NOMO-1 treated with DMSO at 0.1 percent for 48 hours (cell line): ENCODE measurements at regions not wholly inside any gene's neighbourhood (a gene's known extent, or its start where the extent isn't known, plus 50 kb on each side); places are given as distances from the start of the nearest gene placed in this dataset.
"Not testable (repeated sequence)": the region's sequence is repeated elsewhere in the genome, so short reads cannot be mapped to it uniquely, and the experiment has no call there.

Source experiments
- DNase-seq: peaks from one replicate; lab custom pipeline; 2025; ENCODE audit not compliant: unreplicated experiment; lab: John Stamatoyannopoulos, UW

- no peak for DNase-seq
Observed at GRCh38 chr2:56510610-56511009, 326.8 kb downstream of the CCDC85A start.

- DNase-seq = no peak
Observed at GRCh38 chr2:56515399-56515798, 331.6 kb downstream of the CCDC85A start.

- no peak for DNase-seq
Observed at GRCh38 chr2:56519806-56520205, 336.0 kb downstream of the CCDC85A start.

GRCh38 chr2:56522605-56523089, 338.9 kb downstream of the CCDC85A start:
- no peak for DNase-seq

- no peak for DNase-seq
Observed at GRCh38 chr2:56523816-56524215, 340.0 kb downstream of the CCDC85A start.

- no peak for DNase-seq
Observed at GRCh38 chr2:56531668-56532420, 348.1 kb downstream of the CCDC85A start.

GRCh38 chr2:56534321-56534720, 350.5 kb downstream of the CCDC85A start:
- DNase-seq = no peak

GRCh38 chr2:56537756-56538155, 354.0 kb downstream of the CCDC85A start:
- no peak for DNase-seq

GRCh38 chr2:56539618-56540017, 355.8 kb downstream of the CCDC85A start:
- DNase-seq = no peak

GRCh38 chr2:56540467-56540866, 356.7 kb downstream of the CCDC85A start:
- DNase-seq = no peak

- DNase-seq = no peak
Observed at GRCh38 chr2:56540916-56541315, 357.1 kb downstream of the CCDC85A start.

GRCh38 chr2:56542213-56542612, 358.4 kb downstream of the CCDC85A start:
- no peak for DNase-seq

GRCh38 chr2:56565143-56565542, 381.4 kb downstream of the CCDC85A start:
- no peak for DNase-seq

- DNase-seq = no peak
Observed at GRCh38 chr2:56571074-56571473, 387.3 kb downstream of the CCDC85A start.

- DNase-seq = no peak
Observed at GRCh38 chr2:56576001-56576400, 392.2 kb downstream of the CCDC85A start.

- no peak for DNase-seq
Observed at GRCh38 chr2:56580242-56580641, 396.5 kb downstream of the CCDC85A start.

- no peak for DNase-seq
Observed at GRCh38 chr2:56582570-56582969, 398.8 kb downstream of the CCDC85A start.

- DNase-seq = no peak
Observed at GRCh38 chr2:56583796-56584315, 400.1 kb downstream of the CCDC85A start.

GRCh38 chr2:56587456-56587855, 403.7 kb downstream of the CCDC85A start:
- DNase-seq = no peak

GRCh38 chr2:56589194-56589593, 405.4 kb downstream of the CCDC85A start:
- no peak for DNase-seq

GRCh38 chr2:56589835-56590234, 406.0 kb downstream of the CCDC85A start:
- no peak for DNase-seq

- no peak for DNase-seq
Observed at GRCh38 chr2:56590611-56591010, 406.8 kb downstream of the CCDC85A start.

GRCh38 chr2:56606086-56606485, 422.3 kb downstream of the CCDC85A start:
- DNase-seq = not testable (repeated sequence)
